OCI-LY1 (cell line): ENCODE measurements at regions not wholly inside any gene's neighbourhood (a gene's known extent, or its start where the extent isn't known, plus 50 kb on each side); places are given as distances from the start of the nearest gene placed in this dataset.

ENCODE experiments used
- H2AFZ ChIP-seq: fragments of 200-600 bp; sonication (generic), shearing (Covaris generic); 2 replicates; pipeline ENCODE4 v1.6.0; 2014; ENCODE audit warnings: antibody characterized with exemption, mild to moderate bottlenecking, low read length
- H3F3A ChIP-seq: fragments of 200-600 bp; sonication (generic), shearing (Covaris generic); 2 replicates; pipeline ENCODE4 v1.6.0; 2014; ENCODE audit warnings: mild to moderate bottlenecking, antibody characterized with exemption, low read length, moderate library complexity; ENCODE audit not compliant: insufficient read depth
- H3K27ac ChIP-seq: fragments of 200-600 bp; sonication (generic); 2 replicates; pipeline ENCODE4 v1.5.1; 2014; ENCODE audit warnings: low read length, mixed run types, mild to moderate bottlenecking, low read depth; ENCODE audit not compliant: poor library complexity, severe bottlenecking
- H3K27me3 ChIP-seq: fragments of 200-600 bp; sonication (generic); 2 replicates; pipeline ENCODE4 v1.6.0; 2014; ENCODE audit warnings: antibody characterized with exemption, mild to moderate bottlenecking, low read length, moderate library complexity; ENCODE audit not compliant: insufficient read depth
- H3K36me3 ChIP-seq: fragments of 200-600 bp; sonication (generic); 2 replicates; pipeline ENCODE4 v1.6.1; 2014; ENCODE audit warnings: mild to moderate bottlenecking, antibody characterized with exemption, low read length, moderate library complexity, mixed read lengths; ENCODE audit not compliant: insufficient read depth
- H3K4me1 ChIP-seq: fragments of 200-600 bp; sonication (generic); 2 replicates; pipeline ENCODE4 v1.5.1; 2014; ENCODE audit warnings: mild to moderate bottlenecking, low read length, moderate library complexity; ENCODE audit not compliant: insufficient read depth, severe bottlenecking
- H3K4me2 ChIP-seq: fragments of 200-600 bp; sonication (generic), shearing (Covaris generic); 2 replicates; pipeline ENCODE4 v1.6.1; 2014; ENCODE audit warnings: low read length
- H3K4me3 ChIP-seq: fragments of 200-600 bp; sonication (generic); 2 replicates; pipeline ENCODE4 v1.5.1; 2014; ENCODE audit warnings: low read length, low read depth, mild to moderate bottlenecking, mixed read lengths; ENCODE audit not compliant: poor library complexity, severe bottlenecking
- H3K79me2 ChIP-seq: fragments of 200-600 bp; shearing (Covaris generic); 2 replicates; pipeline ENCODE4 v1.6.1; 2016; ENCODE audit warnings: mixed run types, low read length, mixed read lengths; ENCODE audit not compliant: insufficient read depth
- H3K9ac ChIP-seq: fragments of 200-600 bp; sonication (generic), shearing (Covaris generic); 2 replicates; pipeline ENCODE4 v1.6.1; 2014; ENCODE audit warnings: mild to moderate bottlenecking, low read length, mixed read lengths
- H3K9me2 ChIP-seq: fragments of 200-600 bp; sonication (generic), shearing (Covaris generic); 2 replicates; pipeline ENCODE4 v1.6.1; 2014; ENCODE audit warnings: low read depth, mild to moderate bottlenecking, low read length, mixed read lengths
- H3K9me3 ChIP-seq: fragments of 200-600 bp; shearing (Covaris generic); 2 replicates; pipeline ENCODE4 v1.6.1; 2014; ENCODE audit warnings: low read length, mixed read lengths
- H4K20me1 ChIP-seq: fragments of 200-600 bp; sonication (generic), shearing (Covaris generic); 2 replicates; pipeline ENCODE4 v1.6.0; 2016; ENCODE audit warnings: mild to moderate bottlenecking, low read length; ENCODE audit not compliant: insufficient read depth
- EZH2 ChIP-seq: fragments of 200-600 bp; sonication (generic), shearing (Covaris generic); IDR thresholded peaks from 2 replicates; pipeline ENCODE4 v1.8.0; 2017; ENCODE audit warnings: borderline replicate concordance, mixed run types, mild to moderate bottlenecking, antibody characterized with exemption, low read length, moderate library complexity, mixed read lengths
- TF ChIP-seq, protein P1 (sequence below): fragments of 200-600 bp; sonication (generic), shearing (Covaris generic); IDR thresholded peaks from 2 replicates; pipeline ENCODE4 v1.5.1; 2017; ENCODE audit warnings: mild to moderate bottlenecking, antibody characterized with exemption, low read length, moderate library complexity, mixed read lengths

- no peaks in the 10 kb centered on the region for H4K20me1 ChIP-seq
- no peak overlapping the region for H2AFZ ChIP-seq
- no peaks in the 10 kb centered on the region for H3K27me3 ChIP-seq
- no peaks in the 10 kb centered on the region for H3F3A ChIP-seq
- TF ChIP-seq, protein P1, sequence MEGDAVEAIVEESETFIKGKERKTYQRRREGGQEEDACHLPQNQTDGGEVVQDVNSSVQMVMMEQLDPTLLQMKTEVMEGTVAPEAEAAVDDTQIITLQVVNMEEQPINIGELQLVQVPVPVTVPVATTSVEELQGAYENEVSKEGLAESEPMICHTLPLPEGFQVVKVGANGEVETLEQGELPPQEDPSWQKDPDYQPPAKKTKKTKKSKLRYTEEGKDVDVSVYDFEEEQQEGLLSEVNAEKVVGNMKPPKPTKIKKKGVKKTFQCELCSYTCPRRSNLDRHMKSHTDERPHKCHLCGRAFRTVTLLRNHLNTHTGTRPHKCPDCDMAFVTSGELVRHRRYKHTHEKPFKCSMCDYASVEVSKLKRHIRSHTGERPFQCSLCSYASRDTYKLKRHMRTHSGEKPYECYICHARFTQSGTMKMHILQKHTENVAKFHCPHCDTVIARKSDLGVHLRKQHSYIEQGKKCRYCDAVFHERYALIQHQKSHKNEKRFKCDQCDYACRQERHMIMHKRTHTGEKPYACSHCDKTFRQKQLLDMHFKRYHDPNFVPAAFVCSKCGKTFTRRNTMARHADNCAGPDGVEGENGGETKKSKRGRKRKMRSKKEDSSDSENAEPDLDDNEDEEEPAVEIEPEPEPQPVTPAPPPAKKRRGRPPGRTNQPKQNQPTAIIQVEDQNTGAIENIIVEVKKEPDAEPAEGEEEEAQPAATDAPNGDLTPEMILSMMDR, result no peak
- TF ChIP-seq EZH2, result no peak
- H3K36me3 ChIP-seq, result no peaks in the 10 kb centered on the region
- H3K79me2 ChIP-seq, result no peaks in the 10 kb centered on the region
- no peaks in the 10 kb centered on the region for H3K9me2 ChIP-seq
- H3K4me3 ChIP-seq, result no peak overlapping the region
- H3K9me3 ChIP-seq, result no peaks in the 10 kb centered on the region
- no peak overlapping the region for H3K4me2 ChIP-seq
- no peak overlapping the region for H3K27ac ChIP-seq
- no peak overlapping the region for H3K9ac ChIP-seq
- H3K4me1 ChIP-seq, result no peaks in the 10 kb centered on the region
These were observed 577.0 kb upstream of the DPP6 start for GRCh38 chr7:153475239-153475638.

DNA sequence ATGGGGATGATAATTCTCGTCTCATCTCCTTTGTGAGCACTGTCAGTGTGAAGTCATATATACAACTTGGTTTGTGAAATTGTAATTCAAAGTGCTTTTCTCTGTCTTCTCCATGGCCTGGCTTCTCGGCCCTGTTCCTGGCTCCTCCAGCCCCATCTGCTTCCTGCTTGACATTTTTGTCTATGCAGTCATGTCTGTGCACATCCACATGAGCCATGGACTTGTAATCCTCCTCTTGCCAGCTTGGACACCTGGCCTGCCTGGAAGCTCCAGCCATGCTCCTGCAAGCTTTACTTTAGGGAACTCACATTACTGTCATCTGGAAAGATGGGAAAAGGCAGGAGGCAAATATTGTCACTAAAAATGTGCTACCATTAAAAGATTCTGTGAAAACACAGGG is 576.0 kb upstream of the DPP6 start:
- H4K20me1 ChIP-seq, result no peaks in the 10 kb centered on the region
- no peak overlapping the region for H3K4me2 ChIP-seq
- H3K27ac ChIP-seq, result no peak overlapping the region
- no peaks in the 10 kb centered on the region for H3K9me3 ChIP-seq
- H3K27me3 ChIP-seq, result no peaks in the 10 kb centered on the region
- H3K79me2 ChIP-seq, result no peaks in the 10 kb centered on the region
- no peaks in the 10 kb centered on the region for H3K4me1 ChIP-seq
- H2AFZ ChIP-seq, result no peak overlapping the region
- H3K36me3 ChIP-seq, result no peaks in the 10 kb centered on the region
- no peaks in the 10 kb centered on the region for H3K9me2 ChIP-seq
- TF ChIP-seq, protein P1, result no peak
- no peak for TF ChIP-seq EZH2
- H3K4me3 ChIP-seq, result no peak overlapping the region
- no peak overlapping the region for H3K9ac ChIP-seq
- H3F3A ChIP-seq, result no peaks in the 10 kb centered on the region

DNA sequence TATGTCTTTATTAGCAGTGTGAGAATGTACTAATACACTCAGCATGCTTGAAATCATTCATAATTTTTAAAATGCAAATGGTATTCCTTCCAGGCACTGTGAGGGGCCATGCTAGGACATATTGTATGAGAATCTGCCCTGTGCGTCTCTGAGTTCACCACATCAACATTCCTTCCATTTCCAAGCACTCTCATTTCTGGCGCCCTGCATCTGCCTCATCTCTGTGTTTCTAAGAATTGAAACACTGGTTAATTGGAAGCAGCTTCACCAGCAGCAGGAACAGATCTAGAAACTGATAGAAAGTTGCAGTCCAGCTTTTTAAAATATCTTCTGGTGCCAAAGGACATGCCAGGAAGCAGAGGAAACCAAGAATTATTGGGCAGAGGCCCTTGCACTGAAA is 555.9 kb upstream of the DPP6 start:
- no peaks in the 10 kb centered on the region for H3K79me2 ChIP-seq
- TF ChIP-seq, protein P1, result no peak
- no peak for TF ChIP-seq EZH2
- H3K27me3 ChIP-seq, result no peaks in the 10 kb centered on the region
- H3K4me3 ChIP-seq, result no peak overlapping the region
- no peaks in the 10 kb centered on the region for H3F3A ChIP-seq
- H3K4me1 ChIP-seq, result no peaks in the 10 kb centered on the region
- no peaks in the 10 kb centered on the region for H3K9me2 ChIP-seq
- H3K9ac ChIP-seq, result no peak overlapping the region
- no peak overlapping the region for H2AFZ ChIP-seq
- no peaks in the 10 kb centered on the region for H4K20me1 ChIP-seq
- no peaks in the 10 kb centered on the region for H3K9me3 ChIP-seq
- no peak overlapping the region for H3K27ac ChIP-seq
- no peak overlapping the region for H3K4me2 ChIP-seq
- H3K36me3 ChIP-seq, result no peaks in the 10 kb centered on the region
